DND-41 (cell line): ENCODE measurements at regions not wholly inside any gene's neighbourhood (a gene's known extent, or its start where the extent isn't known, plus 50 kb on each side); places are given as distances from the start of the nearest gene placed in this dataset.

ENCODE experiments used
- CTCF ChIP-seq: IDR thresholded peaks from 2 replicates; pipeline ENCODE4 v1.5.1; 2012; ENCODE audit warnings: borderline replicate concordance, low read length, moderate library complexity, mild to moderate bottlenecking; ENCODE audit not compliant: poor library complexity, severe bottlenecking; ENCODE audit errors: extremely low read depth
- EZH2 ChIP-seq: IDR thresholded peaks from 3 replicates; pipeline ENCODE4 v1.6.1; 2012; ENCODE audit warnings: borderline replicate concordance, low read depth, mild to moderate bottlenecking, moderate library complexity, low read length, inconsistent platforms; ENCODE audit not compliant: severe bottlenecking

DNA sequence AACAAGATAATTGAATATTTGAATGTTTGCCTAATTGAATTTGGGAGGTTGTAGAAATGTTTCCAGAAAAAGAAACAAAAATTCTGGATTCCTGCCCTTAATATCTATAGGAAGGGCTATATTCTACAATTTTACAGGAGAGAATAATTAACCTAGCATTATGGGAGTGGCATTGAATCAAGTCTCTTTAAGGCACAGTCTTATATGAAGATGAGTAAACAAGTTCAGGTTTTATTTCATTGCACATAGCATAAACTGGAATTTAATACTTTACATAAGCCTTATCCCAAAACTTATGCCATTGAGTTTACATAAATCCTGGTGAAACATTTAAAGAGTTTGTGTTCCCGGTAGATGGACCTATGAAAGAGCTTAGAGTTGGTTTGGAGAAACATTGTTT, 138.1 kb upstream of the ADAMTSL1 start:
- no peak for TF ChIP-seq CTCF
- TF ChIP-seq EZH2, result no peak
